Calu3 (cell line): ENCODE measurements at regions not wholly inside any gene's neighbourhood (a gene's known extent, or its start where the extent isn't known, plus 50 kb on each side); places are given as distances from the start of the nearest gene placed in this dataset.
A peak's percentile ranks its signal among the peaks of the same experiment; 100 is the strongest.

ENCODE experiments used
- BruUV-seq: library from RNA; stranded (reverse); fragments of 400-500 nt; replicated peaks from 2 replicates; lab custom pipeline; 2021; lab: Mats Ljungman, UMichigan
- CTCF ChIA-PET: fragments of 300-600 bp; sonication (Branson Sonifier 250); formaldehyde crosslinking; loops from one replicate; lab custom pipeline; 2022; ENCODE audit warnings: antibody characterized with exemption; lab: Charles Lee
- DNase-seq: peaks from one replicate; pipeline ENCODE4 v3.0.0; 2022
- H3K27ac Mint-ChIP-seq: one replicate; pipeline ENCODE4 v1.8.0; 2022; ENCODE audit warnings: mixed read lengths; ENCODE audit not compliant: unreplicated experiment
- H3K27me3 Mint-ChIP-seq: one replicate; pipeline ENCODE4 v1.8.0; 2022; ENCODE audit warnings: mixed read lengths; ENCODE audit not compliant: unreplicated experiment
- H3K36me3 Mint-ChIP-seq: one replicate; pipeline ENCODE4 v1.8.0; 2022; ENCODE audit warnings: mild to moderate bottlenecking, moderate library complexity, mixed read lengths; ENCODE audit not compliant: insufficient read depth, unreplicated experiment
- H3K4me1 Mint-ChIP-seq: one replicate; pipeline ENCODE4 v1.8.0; 2022; ENCODE audit warnings: mild to moderate bottlenecking, low read depth, mixed read lengths; ENCODE audit not compliant: unreplicated experiment
- H3K4me3 Mint-ChIP-seq: one replicate; pipeline ENCODE4 v1.8.0; 2022; ENCODE audit warnings: mild to moderate bottlenecking, low read depth, moderate library complexity, mixed read lengths; ENCODE audit not compliant: unreplicated experiment
- H3K9me3 Mint-ChIP-seq: one replicate; pipeline ENCODE4 v1.8.0; 2022; ENCODE audit warnings: low read depth, mixed read lengths; ENCODE audit not compliant: unreplicated experiment
- intact Hi-C: fragments of 100-400 bp; cut with micrococcal nuclease; formaldehyde crosslinking; loops from one replicate; pipeline ENCODE4 v1.10.0; 2022; ENCODE audit not compliant: unreplicated experiment
- TF ChIP-seq, protein P1 (sequence below): fragments of 200-600 bp; IDR thresholded peaks from one replicate; pipeline ENCODE4 v1.8.0; 2022; ENCODE audit warnings: antibody characterized with exemption; ENCODE audit not compliant: unreplicated experiment

DNA sequence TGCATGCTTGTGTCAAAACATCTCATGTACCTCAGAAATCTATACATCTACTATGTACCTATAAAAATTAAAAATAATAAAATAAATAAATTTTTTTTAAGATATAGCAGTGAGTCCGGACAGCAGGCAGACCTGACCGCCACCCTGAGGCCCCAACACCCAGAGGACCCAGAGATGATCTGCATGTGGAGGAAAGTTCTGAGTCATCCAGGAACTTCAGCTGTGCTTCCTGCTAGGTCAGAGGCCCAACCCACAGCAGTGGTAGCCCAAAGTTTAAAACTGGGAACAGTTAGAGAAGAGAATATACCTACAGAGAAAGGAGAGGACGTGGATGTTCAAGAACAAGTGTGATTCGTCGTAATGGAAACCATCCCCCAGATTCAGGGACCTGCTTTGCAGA lies 683.7 kb upstream of the NRP1 start:
- Mint-ChIP-seq H3K4me3 (no peak overlapping the region), H3K27ac (no peak overlapping the region), H3K9me3 (peaks cover 4% of the 10 kb centered on the region), H3K4me1 (peaks cover 9% of the 10 kb centered on the region), H3K27me3 (peaks cover 13% of the 10 kb centered on the region), H3K36me3 (no peaks in the 10 kb centered on the region)
- DNase-seq: peak; percentile 10
- no TSS peak for BruUV-seq
- intact Hi-C loops: no loop called here
- CTCF ChIA-PET: no interaction called here
- TF ChIP-seq, protein P1, sequence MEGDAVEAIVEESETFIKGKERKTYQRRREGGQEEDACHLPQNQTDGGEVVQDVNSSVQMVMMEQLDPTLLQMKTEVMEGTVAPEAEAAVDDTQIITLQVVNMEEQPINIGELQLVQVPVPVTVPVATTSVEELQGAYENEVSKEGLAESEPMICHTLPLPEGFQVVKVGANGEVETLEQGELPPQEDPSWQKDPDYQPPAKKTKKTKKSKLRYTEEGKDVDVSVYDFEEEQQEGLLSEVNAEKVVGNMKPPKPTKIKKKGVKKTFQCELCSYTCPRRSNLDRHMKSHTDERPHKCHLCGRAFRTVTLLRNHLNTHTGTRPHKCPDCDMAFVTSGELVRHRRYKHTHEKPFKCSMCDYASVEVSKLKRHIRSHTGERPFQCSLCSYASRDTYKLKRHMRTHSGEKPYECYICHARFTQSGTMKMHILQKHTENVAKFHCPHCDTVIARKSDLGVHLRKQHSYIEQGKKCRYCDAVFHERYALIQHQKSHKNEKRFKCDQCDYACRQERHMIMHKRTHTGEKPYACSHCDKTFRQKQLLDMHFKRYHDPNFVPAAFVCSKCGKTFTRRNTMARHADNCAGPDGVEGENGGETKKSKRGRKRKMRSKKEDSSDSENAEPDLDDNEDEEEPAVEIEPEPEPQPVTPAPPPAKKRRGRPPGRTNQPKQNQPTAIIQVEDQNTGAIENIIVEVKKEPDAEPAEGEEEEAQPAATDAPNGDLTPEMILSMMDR: no peak

DNA sequence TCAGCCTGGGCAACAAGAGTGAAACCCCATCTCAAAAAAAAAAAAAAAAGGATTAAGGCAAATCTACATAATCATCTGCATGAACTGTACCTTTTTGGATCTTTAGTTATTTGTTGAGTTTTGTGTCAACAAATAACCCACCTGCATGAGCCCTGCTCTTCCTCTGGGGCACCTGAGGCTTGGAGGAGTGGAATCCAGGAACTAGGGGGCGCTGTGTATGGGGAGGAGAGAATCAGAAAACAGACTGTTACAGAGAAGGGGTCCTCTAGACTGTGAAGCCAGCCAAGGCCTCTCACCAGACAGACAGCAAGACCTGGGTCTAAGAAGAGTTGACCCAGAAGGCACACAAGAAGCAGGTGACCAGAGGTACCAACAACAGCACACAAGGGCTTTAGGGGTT lies 682.8 kb upstream of the NRP1 start:
- peaks cover 18% of the 10 kb centered on the region for H3K27me3 Mint-ChIP-seq
- CTCF ChIA-PET: interaction anchor here (0.7 kb wide), 2 partner anchors 455 to 689 kb away, joined by 3 read pairs; no protein-coding TSS in a partner anchor

GRCh38 chr10:34016576-34016975 lies 682.1 kb upstream of the NRP1 start:
- Mint-ChIP-seq H3K27ac (no peak overlapping the region), H3K4me1 (peaks cover 9% of the 10 kb centered on the region), H3K4me3 (no peak overlapping the region), H3K27me3 (peaks cover 18% of the 10 kb centered on the region), H3K36me3 (no peaks in the 10 kb centered on the region), H3K9me3 (peaks cover 6% of the 10 kb centered on the region)
- intact Hi-C loops: no loop called here
- TF ChIP-seq, protein P1: no peak
- no peak for DNase-seq
- CTCF ChIA-PET: interaction anchor here (0.7 kb wide), 1 partner anchor 688 kb away, joined by 3 read pairs; no protein-coding TSS in a partner anchor
- BruUV-seq: no TSS peak

More for the DNA sequence above, 682.8 kb upstream of the NRP1 start:
- TF ChIP-seq, protein P1: no peak
- peaks cover 4% of the 10 kb centered on the region for H3K9me3 Mint-ChIP-seq
- no peak for DNase-seq
- no TSS peak for BruUV-seq
- H3K36me3 Mint-ChIP-seq: no peaks in the 10 kb centered on the region
- intact Hi-C loops: no loop called here
- H3K27ac Mint-ChIP-seq: no peak overlapping the region
- peaks cover 9% of the 10 kb centered on the region for H3K4me1 Mint-ChIP-seq
- H3K4me3 Mint-ChIP-seq: no peak overlapping the region

DNA sequence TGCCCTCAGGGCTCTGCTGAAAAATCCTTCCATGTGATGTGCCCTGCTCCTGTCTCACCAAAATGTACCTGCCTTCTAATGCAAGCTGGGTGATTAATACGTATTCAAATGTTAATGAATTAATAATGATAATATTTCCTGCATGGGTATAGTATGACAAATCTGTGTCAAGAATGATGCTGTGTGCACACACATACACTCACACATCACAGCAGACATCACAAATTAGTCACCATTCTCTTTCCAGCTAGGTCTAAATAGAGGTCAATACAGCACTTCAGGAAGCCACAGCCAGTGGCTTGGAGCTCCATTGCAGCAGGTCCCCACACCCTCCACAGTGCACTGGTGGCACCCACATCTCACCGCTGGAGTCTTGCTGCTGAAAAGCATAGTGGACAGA lies 681.2 kb upstream of the NRP1 start:
- no peak overlapping the region for H3K4me3 Mint-ChIP-seq
- peaks cover 12% of the 10 kb centered on the region for H3K9me3 Mint-ChIP-seq
- no peak overlapping the region for H3K27ac Mint-ChIP-seq
- H3K27me3 Mint-ChIP-seq: peaks cover 18% of the 10 kb centered on the region
- no peaks in the 10 kb centered on the region for H3K36me3 Mint-ChIP-seq
- TF ChIP-seq, protein P1: no peak
- intact Hi-C loops: no loop called here
- CTCF ChIA-PET: no interaction called here
- no TSS peak for BruUV-seq
- DNase-seq: no peak
- H3K4me1 Mint-ChIP-seq: peaks cover 9% of the 10 kb centered on the region
